K562 (cell line): ENCODE measurements at regions not wholly inside any gene's neighbourhood (a gene's known extent, or its start where the extent isn't known, plus 50 kb on each side); places are given as distances from the start of the nearest gene placed in this dataset.

Source experiments
- ATF1 ChIP-seq, 2 experiments: fragments of 450-650 bp in 1 of 2; IDR thresholded peaks; 2 replicates each; pipeline ENCODE4 v1.6.1; 2016; ENCODE audit warnings: missing compliant biosample characterization in 1 of 2, missing genetic modification characterization in 1 of 2
- CTCFL ChIP-seq: IDR thresholded peaks from 2 replicates; pipeline ENCODE4 v1.6.1; 2011; ENCODE audit warnings: borderline replicate concordance, low read depth, mild to moderate bottlenecking, moderate library complexity, low read length; ENCODE audit not compliant: insufficient read depth, poor library complexity, severe bottlenecking
- DPF2 ChIP-seq: fragments of 450-650 bp; IDR thresholded peaks from 2 replicates; pipeline ENCODE4 v1.6.1; 2016
- ELF4 ChIP-seq: fragments of 450-650 bp; formaldehyde crosslinking; IDR thresholded peaks from 2 replicates; pipeline ENCODE4 v1.4.0; 2022; ENCODE audit warnings: missing genetic modification characterization
- HES1 ChIP-seq: fragments of 450-650 bp; IDR thresholded peaks from 2 replicates; pipeline ENCODE4 v1.6.1; 2016; ENCODE audit warnings: low read depth, mild to moderate bottlenecking, moderate library complexity
- HMBOX1 ChIP-seq: sonication (generic); IDR thresholded peaks from 2 replicates; pipeline ENCODE4 v1.6.1; 2016
- HNRNPK ChIP-seq: fragments of 200-400 bp; formaldehyde crosslinking; IDR thresholded peaks from one replicate; pipeline ENCODE4 v1.6.1; 2018; ENCODE audit warnings: mild to moderate bottlenecking, low read depth, low read length; ENCODE audit not compliant: poor library complexity, severe bottlenecking
- JUND ChIP-seq, 2 experiments: IDR thresholded peaks; 2 replicates in 1 of 2; 3 replicates in 1 of 2; pipeline ENCODE4 v1.6.1; 2011; ENCODE audit warnings: borderline replicate concordance in 2 of 2, low read depth in 2 of 2, low read length in 2 of 2, improper control_type of control experiment in 1 of 2, missing biosample characterization in 1 of 2, missing genetic modification characterization in 1 of 2, missing genetic modification reagents in 1 of 2
- KDM1A ChIP-seq, 2 experiments: fragments of 450-650 bp; IDR thresholded peaks; 2 replicates each; pipeline ENCODE4 v1.6.1; 2016; ENCODE audit warnings: mild to moderate bottlenecking in 2 of 2
- MAZ ChIP-seq, 2 experiments: fragments of 450-650 bp in 1 of 2; sonication (generic) in 1 of 2; formaldehyde crosslinking; IDR thresholded peaks in 1 of 2; conservative IDR thresholded peaks in 1 of 2; 2 replicates each; pipeline versions ENCODE4 v1.4.0 to v1.5.0; 2020; ENCODE audit warnings: mild to moderate bottlenecking in 1 of 2, missing genetic modification reagents in 1 of 2
- MNT ChIP-seq, 2 experiments: fragments of 450-650 bp; conservative IDR thresholded peaks; 2 replicates each; pipeline ENCODE4 v1.6.1; 2017; ENCODE audit warnings: mild to moderate bottlenecking in 2 of 2, moderate library complexity in 2 of 2
- RAD21 ChIP-seq, 2 experiments: fragments of 250-450 bp in 1 of 2; fragments of 450-650 bp in 1 of 2; sonication (Bioruptor Pico) in 1 of 2; formaldehyde crosslinking in 1 of 2; IDR thresholded peaks in 1 of 2; conservative IDR thresholded peaks in 1 of 2; 2 replicates each; pipeline versions ENCODE4 v1.4.0 to v1.8.0; 2020 to 2022; ENCODE audit warnings: mild to moderate bottlenecking in 2 of 2, moderate library complexity in 1 of 2
- SRSF7 ChIP-seq: fragments of 200-400 bp; formaldehyde crosslinking; optimal IDR thresholded peaks from 2 replicates; pipeline ENCODE3; 2017; ENCODE audit warnings: mild to moderate bottlenecking, low read depth, low read length
- TFAP4 ChIP-seq: sonication (generic); formaldehyde crosslinking; IDR thresholded peaks from 2 replicates; pipeline ENCODE4 v1.8.0; 2022; ENCODE audit warnings: missing genetic modification reagents, mild to moderate bottlenecking, moderate library complexity, borderline replicate concordance
- USF1 ChIP-seq: sonication (generic); formaldehyde crosslinking; IDR thresholded peaks from 2 replicates; pipeline ENCODE4 v1.9.0; 2022; ENCODE audit warnings: mild to moderate bottlenecking, missing genetic modification reagents
- ZNF347 ChIP-seq: fragments of 450-650 bp; formaldehyde crosslinking; IDR thresholded peaks from 2 replicates; pipeline ENCODE4 v1.4.0; 2020; ENCODE audit warnings: low read depth, mild to moderate bottlenecking, moderate library complexity
- ZNF41 ChIP-seq: fragments of 250-450 bp; sonication (Bioruptor Pico); conservative IDR thresholded peaks from 2 replicates; pipeline ENCODE4 v1.4.0; 2020; ENCODE audit warnings: mild to moderate bottlenecking
- ZNF644 ChIP-seq: fragments of 200-800 bp; sonication (Bioruptor generic); IDR thresholded peaks from 2 replicates; pipeline ENCODE4 v1.6.1; 2016; ENCODE audit warnings: low read depth, missing genetic modification characterization, missing compliant biosample characterization

- peak in 1 of 2 experiments; percentile 26; a peak in 1 of 4 replicates for TF ChIP-seq MAZ (CRISPR knock-in tag; conservative IDR thresholded peaks at IDR 0.05 in 1 of 2, IDR thresholded peaks at IDR 0.05 in 1 of 2)
- TF ChIP-seq SRSF7: no peak
- TF ChIP-seq ZNF644 (tag): no peak; the same call in 1 of the 2 replicates
- TF ChIP-seq HNRNPK: no peak
- peak; percentile 96 for TF ChIP-seq HMBOX1
- TF ChIP-seq ZNF41 (CRISPR knock-in tag): no peak
- peak; percentile 16 to 38; a peak in 1 of 4 replicates for TF ChIP-seq RAD21 (CRISPR knock-in tag; conservative IDR thresholded peaks at IDR 0.05 in 1 of 2, IDR thresholded peaks at IDR 0.05 in 1 of 2)
- TF ChIP-seq DPF2: peak; percentile 91
- 0 out of 2 replicates have a peak, but pooled peaks have one; percentile 49 for TF ChIP-seq ELF4 (CRISPR knock-in tag)
- peak; percentile 57; the same call in 1 of the 2 replicates for TF ChIP-seq JUND (IDR thresholded peaks at IDR 0.05; ENCODE audit: borderline replicate concordance, low read depth, low read length)
- peak; percentile 76; the same call in 1 of the 3 replicates for TF ChIP-seq JUND (tag; IDR thresholded peaks at IDR 0.05; ENCODE audit: borderline replicate concordance, low read depth, low read length)
- TF ChIP-seq HES1: peak; percentile 77
- TF ChIP-seq MNT (conservative IDR thresholded peaks at IDR 0.05): peak in 1 of 2 experiments; percentile 31; a peak in 2 of 4 replicates
- no peak for TF ChIP-seq ZNF347 (CRISPR knock-in tag)
- TF ChIP-seq KDM1A (IDR thresholded peaks at IDR 0.05): peak; percentile 71 to 78
- no peak for TF ChIP-seq USF1
- TF ChIP-seq TFAP4 (CRISPR knock-in tag): no peak
- TF ChIP-seq ATF1 (CRISPR knock-in tag; IDR thresholded peaks at IDR 0.05): no peak
- TF ChIP-seq ATF1 (tag; IDR thresholded peaks at IDR 0.05): peak; percentile 35; the same call in 1 of the 2 replicates
- no peak for TF ChIP-seq CTCFL
These were observed 65.9 kb upstream of the PICALM start (continued) for GRCh38 chr11:86134580-86135318.
